ENCODE measurements at regions not wholly inside any gene's neighbourhood (a gene's known extent, or its start where the extent isn't known, plus 50 kb on each side); places are given as distances from the start of the nearest gene placed in this dataset.

DNA sequence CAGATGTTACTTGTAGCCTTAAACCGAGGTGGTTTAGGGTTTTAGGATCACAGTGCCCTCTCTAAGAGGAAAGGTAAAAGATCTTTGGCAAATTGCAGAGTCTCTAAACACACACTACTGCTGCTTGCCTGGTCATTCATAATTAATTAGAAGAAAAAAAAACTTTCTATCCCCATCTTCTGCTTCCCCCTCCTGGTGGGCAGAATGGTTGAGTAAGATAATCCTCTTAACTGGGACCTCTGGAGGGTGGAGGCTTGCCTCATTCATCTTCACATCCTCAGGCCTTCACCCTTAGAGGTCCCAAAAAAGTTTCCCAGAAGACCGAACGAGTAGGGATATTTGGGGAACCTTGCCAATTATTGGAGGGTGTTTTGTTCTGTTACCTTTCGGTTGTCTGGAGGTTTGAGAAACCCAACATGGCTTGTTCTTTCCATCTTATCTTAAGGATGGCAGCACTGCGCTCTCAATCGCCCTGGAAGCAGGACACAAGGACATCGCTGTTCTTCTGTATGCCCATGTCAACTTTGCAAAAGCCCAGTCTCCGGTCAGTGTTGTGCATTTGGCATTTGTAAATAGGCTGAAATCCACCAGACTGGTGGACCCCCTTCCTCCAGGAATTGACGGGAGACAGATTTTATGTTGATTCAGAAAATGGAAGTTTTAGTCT lies 97.3 kb upstream of the DMRT1 start:
- intact Hi-C loops (cut with DNase I, micrococcal nuclease): no loop called here
- Mint-ChIP-seq H3K4me3 (no peak overlapping the region), H3K9me3 (no peaks in the 10 kb centered on the region), H3K4me1 (ENCODE audit: low read depth) (peaks cover 20% of the 10 kb centered on the region), H3K27me3 (no peaks in the 10 kb centered on the region), H3K36me3 (ENCODE audit: low read depth) (no peaks in the 10 kb centered on the region), H3K27ac (no peak overlapping the region)
- no peaks in the 10 kb centered on the region for H3K27me3 ChIP-seq (ENCODE audit: control insufficient read depth in 1 of 2, insufficient read depth in 2 of 2, low read length in 2 of 2)
- peaks cover 6% of the 10 kb centered on the region for H3K4me1 ChIP-seq (ENCODE audit: insufficient read depth, low read length)
- CTCF ChIA-PET: no interaction called here
- no peaks in the 10 kb centered on the region for H3K9me3 ChIP-seq (ENCODE audit: control insufficient read depth in 1 of 2, insufficient read depth in 1 of 2, low read length in 2 of 2)
- no peak overlapping the region for H3K4me3 ChIP-seq (ENCODE audit: low read length)
- TF ChIP-seq, protein P1, sequence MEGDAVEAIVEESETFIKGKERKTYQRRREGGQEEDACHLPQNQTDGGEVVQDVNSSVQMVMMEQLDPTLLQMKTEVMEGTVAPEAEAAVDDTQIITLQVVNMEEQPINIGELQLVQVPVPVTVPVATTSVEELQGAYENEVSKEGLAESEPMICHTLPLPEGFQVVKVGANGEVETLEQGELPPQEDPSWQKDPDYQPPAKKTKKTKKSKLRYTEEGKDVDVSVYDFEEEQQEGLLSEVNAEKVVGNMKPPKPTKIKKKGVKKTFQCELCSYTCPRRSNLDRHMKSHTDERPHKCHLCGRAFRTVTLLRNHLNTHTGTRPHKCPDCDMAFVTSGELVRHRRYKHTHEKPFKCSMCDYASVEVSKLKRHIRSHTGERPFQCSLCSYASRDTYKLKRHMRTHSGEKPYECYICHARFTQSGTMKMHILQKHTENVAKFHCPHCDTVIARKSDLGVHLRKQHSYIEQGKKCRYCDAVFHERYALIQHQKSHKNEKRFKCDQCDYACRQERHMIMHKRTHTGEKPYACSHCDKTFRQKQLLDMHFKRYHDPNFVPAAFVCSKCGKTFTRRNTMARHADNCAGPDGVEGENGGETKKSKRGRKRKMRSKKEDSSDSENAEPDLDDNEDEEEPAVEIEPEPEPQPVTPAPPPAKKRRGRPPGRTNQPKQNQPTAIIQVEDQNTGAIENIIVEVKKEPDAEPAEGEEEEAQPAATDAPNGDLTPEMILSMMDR (IDR thresholded peaks at IDR 0.05): no peak
- DNase-seq (no peak), ATAC-seq (ENCODE audit: poor library complexity) (no peak)
- no peak overlapping the region for H3K27ac ChIP-seq (ENCODE audit: low read depth in 1 of 2, low read length in 2 of 2)
- peaks cover 14% of the 10 kb centered on the region for H3K36me3 ChIP-seq (ENCODE audit: insufficient read depth, low read length)
- POLR2A ChIA-PET: no interaction called here

DNA sequence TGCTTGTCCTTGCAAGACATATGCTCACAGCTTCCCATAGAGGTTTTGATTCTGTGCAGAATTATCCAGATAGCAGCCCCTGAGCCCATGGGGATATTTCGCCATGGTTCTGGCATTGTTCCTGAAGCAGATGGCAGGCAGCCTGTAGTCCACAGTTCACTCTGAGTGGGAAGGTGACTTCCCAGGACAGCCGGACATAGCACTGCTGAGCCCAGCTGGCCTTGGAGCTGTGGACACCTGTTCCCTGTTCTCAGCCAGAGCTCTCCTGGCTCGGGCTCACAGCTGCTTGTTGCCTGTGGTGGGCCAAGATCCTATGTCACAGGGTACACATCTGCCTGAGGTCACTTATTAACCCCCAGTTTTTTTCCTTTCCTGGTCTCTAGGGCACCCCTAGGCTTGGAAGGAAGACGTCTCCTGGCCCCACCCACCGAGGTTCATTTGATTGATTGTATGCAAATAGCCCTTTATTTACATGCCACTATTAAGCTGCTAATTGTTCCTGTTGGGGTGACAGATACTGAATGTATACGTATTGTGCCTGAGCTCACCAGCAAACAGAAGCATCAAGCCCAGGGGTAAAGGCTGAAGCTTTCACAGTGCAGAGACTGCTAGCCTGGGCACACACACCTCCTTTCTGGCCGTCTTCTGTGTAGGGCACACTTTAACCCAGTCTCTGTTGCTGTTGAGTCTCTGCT lies 96.6 kb upstream of the DMRT1 start:
- H3K4me1 ChIP-seq (ENCODE audit: insufficient read depth, low read length): peaks cover 13% of the 10 kb centered on the region
- H3K27ac Mint-ChIP-seq: no peak overlapping the region
- TF ChIP-seq, protein P1 (IDR thresholded peaks at IDR 0.05): no peak
- no peak for DNase-seq
- H3K27me3 Mint-ChIP-seq: no peaks in the 10 kb centered on the region
- intact Hi-C loops (cut with DNase I, micrococcal nuclease): no loop called here
- no peaks in the 10 kb centered on the region for H3K27me3 ChIP-seq (ENCODE audit: control insufficient read depth in 1 of 2, insufficient read depth in 2 of 2, low read length in 2 of 2)
- no peak overlapping the region for H3K4me3 ChIP-seq (ENCODE audit: low read length)
- ChIA-PET CTCF (no interaction called here), POLR2A (no interaction called here)
- H3K36me3 Mint-ChIP-seq (ENCODE audit: low read depth): no peaks in the 10 kb centered on the region
- peaks cover 14% of the 10 kb centered on the region for H3K36me3 ChIP-seq (ENCODE audit: insufficient read depth, low read length)
- H3K4me1 Mint-ChIP-seq (ENCODE audit: low read depth): peaks cover 28% of the 10 kb centered on the region
- no peak overlapping the region for H3K27ac ChIP-seq (ENCODE audit: low read depth in 1 of 2, low read length in 2 of 2)
- H3K4me3 Mint-ChIP-seq: no peak overlapping the region
- H3K9me3 ChIP-seq (ENCODE audit: control insufficient read depth in 1 of 2, insufficient read depth in 1 of 2, low read length in 2 of 2): no peaks in the 10 kb centered on the region
- no peak for ATAC-seq (ENCODE audit: poor library complexity)
- H3K9me3 Mint-ChIP-seq: no peaks in the 10 kb centered on the region

DNA sequence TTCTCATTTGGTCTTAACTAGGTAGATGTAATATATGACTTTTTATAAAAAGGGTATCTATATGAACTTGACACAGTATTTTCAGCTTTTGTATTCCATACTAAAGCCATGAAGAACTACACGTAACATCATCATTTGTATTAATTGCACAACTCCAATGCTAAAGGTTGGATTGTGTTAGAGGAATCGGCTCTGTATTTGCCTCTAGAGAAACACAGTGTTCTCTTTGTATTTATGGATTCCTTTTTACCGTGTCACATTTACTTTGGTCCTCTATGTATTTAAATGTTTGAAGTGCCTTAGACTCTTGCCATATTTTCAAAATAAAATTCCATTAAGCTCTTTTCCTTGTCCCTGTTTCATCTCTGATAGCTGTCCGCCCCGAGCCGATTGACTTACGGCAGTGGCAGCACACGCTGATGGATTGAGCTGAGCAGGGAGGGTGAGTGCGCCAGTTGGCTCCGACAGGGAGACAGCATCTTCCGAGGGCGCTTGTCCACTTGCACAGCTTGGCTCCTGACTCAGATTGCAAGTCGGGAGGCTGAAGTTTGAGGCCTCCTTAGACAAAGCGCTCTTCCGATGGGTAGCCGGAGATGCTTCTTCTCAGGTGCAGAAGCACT lies 95.6 kb upstream of the DMRT1 start:
- H3K4me3 ChIP-seq (ENCODE audit: low read length): no peak overlapping the region
- DNase-seq: no peak
- TF ChIP-seq, protein P1 (IDR thresholded peaks at IDR 0.05): no peak
- Mint-ChIP-seq H3K27ac (no peak overlapping the region), H3K4me3 (no peak overlapping the region), H3K4me1 (ENCODE audit: low read depth) (peaks cover 37% of the 10 kb centered on the region), H3K36me3 (ENCODE audit: low read depth) (no peaks in the 10 kb centered on the region), H3K9me3 (no peaks in the 10 kb centered on the region), H3K27me3 (no peaks in the 10 kb centered on the region)
- H3K36me3 ChIP-seq (ENCODE audit: insufficient read depth, low read length): peaks cover 10% of the 10 kb centered on the region
- ChIA-PET POLR2A (no interaction called here), CTCF (no interaction called here)
- intact Hi-C loops (cut with DNase I, micrococcal nuclease): no loop called here
- peaks cover 22% of the 10 kb centered on the region for H3K4me1 ChIP-seq (ENCODE audit: insufficient read depth, low read length)
- no peak overlapping the region for H3K27ac ChIP-seq (ENCODE audit: low read depth in 1 of 2, low read length in 2 of 2)
- H3K9me3 ChIP-seq (ENCODE audit: control insufficient read depth in 1 of 2, insufficient read depth in 1 of 2, low read length in 2 of 2): no peaks in the 10 kb centered on the region
- H3K27me3 ChIP-seq (ENCODE audit: control insufficient read depth in 1 of 2, insufficient read depth in 2 of 2, low read length in 2 of 2): no peaks in the 10 kb centered on the region
- ATAC-seq (ENCODE audit: poor library complexity): no peak
